PC-9 (cell line): ENCODE measurements at regions not wholly inside any gene's neighbourhood (a gene's known extent, or its start where the extent isn't known, plus 50 kb on each side); places are given as distances from the start of the nearest gene placed in this dataset.

Source experiments
- BruUV-seq: library from RNA; stranded (reverse); fragments of 400-500 nt; replicated peaks from 2 replicates; lab custom pipeline; 2021; lab: Mats Ljungman, UMichigan
- CTCF ChIA-PET: fragments of 300-600 bp; sonication (Branson Sonifier 250); formaldehyde crosslinking; loops from one replicate; lab custom pipeline; 2022; ENCODE audit warnings: antibody characterized with exemption; lab: Charles Lee
- POLR2A ChIA-PET: fragments of 300-600 bp; sonication (Branson Sonifier 250); formaldehyde crosslinking; loops from one replicate; lab custom pipeline; 2022; ENCODE audit warnings: antibody characterized with exemption; ENCODE audit not compliant: unreplicated experiment; lab: Charles Lee
- DNase-seq, 2 experiments: peaks; one replicate each; pipeline versions ENCODE4 v3.0.0 to v3.0.0-alpha.2; 2015 to 2022; ENCODE audit warnings: mixed read lengths in 1 of 2
- H2AFZ ChIP-seq: fragments of 200-600 bp; sonication (generic); 2 replicates; pipeline ENCODE4 v1.8.1; 2017; ENCODE audit warnings: antibody characterized with exemption
- H3F3A ChIP-seq: fragments of 200-600 bp; sonication (generic); 2 replicates; pipeline ENCODE4 v1.8.1; 2017; ENCODE audit warnings: antibody characterized with exemption, mild to moderate bottlenecking, low read depth; ENCODE audit not compliant: insufficient read depth
- H3K27ac ChIP-seq: fragments of 200-600 bp; sonication (generic); 2 replicates; pipeline ENCODE4 v1.6.1; 2016; ENCODE audit warnings: mixed run types
- H3K27me3 ChIP-seq: fragments of 200-600 bp; sonication (generic); 2 replicates; pipeline ENCODE4 v1.6.1; 2016; ENCODE audit warnings: low read depth, mixed run types; ENCODE audit not compliant: insufficient read depth
- H3K36me3 ChIP-seq: fragments of 200-600 bp; sonication (generic); 2 replicates; pipeline ENCODE4 v1.6.1; 2016; ENCODE audit warnings: low read depth, mixed run types
- H3K4me1 ChIP-seq: fragments of 200-600 bp; sonication (generic); replicated peaks from 2 replicates; pipeline ENCODE4 v1.6.1; 2016; ENCODE audit warnings: mixed run types; ENCODE audit not compliant: insufficient read depth
- H3K4me2 ChIP-seq: fragments of 200-600 bp; sonication (generic); 2 replicates; pipeline ENCODE4 v1.6.1; 2017; ENCODE audit warnings: mixed run types
- H3K4me3 ChIP-seq: fragments of 200-600 bp; sonication (generic); 2 replicates; pipeline ENCODE4 v1.6.1; 2016; ENCODE audit warnings: mixed run types
- H3K79me2 ChIP-seq: fragments of 200-600 bp; sonication (generic); 2 replicates; pipeline ENCODE4 v1.6.1; 2017; ENCODE audit warnings: low read depth, mixed run types
- H3K9me2 ChIP-seq: fragments of 200-600 bp; sonication (generic); 2 replicates; pipeline ENCODE4 v1.8.1; 2017; ENCODE audit warnings: mild to moderate bottlenecking; ENCODE audit not compliant: insufficient read depth
- H3K9me3 ChIP-seq: fragments of 200-600 bp; sonication (generic); 2 replicates; pipeline ENCODE4 v1.8.1; 2016; ENCODE audit warnings: low read depth; ENCODE audit not compliant: insufficient read depth
- H4K20me1 ChIP-seq: fragments of 200-600 bp; sonication (generic); 2 replicates; pipeline ENCODE4 v1.8.1; 2017; ENCODE audit not compliant: insufficient read depth
- EZH2 ChIP-seq: fragments of 200-600 bp; sonication (generic); IDR thresholded peaks from 2 replicates; pipeline ENCODE4 v1.8.0; 2017; ENCODE audit warnings: antibody characterized with exemption, low read depth
- intact Hi-C: fragments of 100-400 bp; cut with micrococcal nuclease; formaldehyde crosslinking; loops from one replicate; pipeline ENCODE4 v1.10.0; 2022; ENCODE audit not compliant: unreplicated experiment
- TF ChIP-seq, protein P1 (sequence below): fragments of 200-600 bp; sonication (generic); conservative IDR thresholded peaks from 2 replicates; pipeline ENCODE4 v1.6.1; 2017; ENCODE audit warnings: mixed run types, antibody characterized with exemption, mild to moderate bottlenecking, moderate library complexity

DNA sequence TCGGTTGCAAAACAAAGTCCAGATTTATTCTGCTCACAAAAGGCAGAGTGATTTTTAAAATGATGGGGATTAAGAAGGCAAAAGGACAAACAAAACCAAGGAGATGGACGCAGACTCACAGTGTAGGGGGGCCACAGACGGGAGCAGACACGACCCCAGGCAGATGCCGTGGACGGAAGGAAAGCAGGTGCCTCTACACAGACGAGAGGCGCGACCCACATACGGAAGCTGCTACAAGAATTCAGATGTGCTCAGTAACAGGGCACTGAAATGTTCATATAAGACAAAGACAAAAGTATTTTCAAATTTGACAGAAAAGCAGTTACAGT lies 148.9 kb downstream of the BRD1 start:
- ChIA-PET POLR2A (no interaction called here), CTCF (no interaction called here)
- Histone ChIP-seq H3F3A (no peaks in the 10 kb centered on the region), H4K20me1 (no peaks in the 10 kb centered on the region), H3K27me3 (peaks cover 95% of the 10 kb centered on the region), H3K27ac (no peak overlapping the region), H3K36me3 (no peaks in the 10 kb centered on the region), H2AFZ (no peak overlapping the region), H3K4me3 (no peak overlapping the region), H3K9me2 (no peaks in the 10 kb centered on the region), H3K9me3 (no peaks in the 10 kb centered on the region), H3K4me1 (no peaks in the 10 kb centered on the region), H3K4me2 (no peak overlapping the region), H3K79me2 (no peaks in the 10 kb centered on the region)
- TF ChIP-seq EZH2, result no peak; the same call in 1 of the 2 replicates
- TF ChIP-seq, protein P1, sequence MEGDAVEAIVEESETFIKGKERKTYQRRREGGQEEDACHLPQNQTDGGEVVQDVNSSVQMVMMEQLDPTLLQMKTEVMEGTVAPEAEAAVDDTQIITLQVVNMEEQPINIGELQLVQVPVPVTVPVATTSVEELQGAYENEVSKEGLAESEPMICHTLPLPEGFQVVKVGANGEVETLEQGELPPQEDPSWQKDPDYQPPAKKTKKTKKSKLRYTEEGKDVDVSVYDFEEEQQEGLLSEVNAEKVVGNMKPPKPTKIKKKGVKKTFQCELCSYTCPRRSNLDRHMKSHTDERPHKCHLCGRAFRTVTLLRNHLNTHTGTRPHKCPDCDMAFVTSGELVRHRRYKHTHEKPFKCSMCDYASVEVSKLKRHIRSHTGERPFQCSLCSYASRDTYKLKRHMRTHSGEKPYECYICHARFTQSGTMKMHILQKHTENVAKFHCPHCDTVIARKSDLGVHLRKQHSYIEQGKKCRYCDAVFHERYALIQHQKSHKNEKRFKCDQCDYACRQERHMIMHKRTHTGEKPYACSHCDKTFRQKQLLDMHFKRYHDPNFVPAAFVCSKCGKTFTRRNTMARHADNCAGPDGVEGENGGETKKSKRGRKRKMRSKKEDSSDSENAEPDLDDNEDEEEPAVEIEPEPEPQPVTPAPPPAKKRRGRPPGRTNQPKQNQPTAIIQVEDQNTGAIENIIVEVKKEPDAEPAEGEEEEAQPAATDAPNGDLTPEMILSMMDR, result no peak
- DNase-seq, result no peak
- BruUV-seq, result no TSS peak
- intact Hi-C loops, result no loop called here

DNA sequence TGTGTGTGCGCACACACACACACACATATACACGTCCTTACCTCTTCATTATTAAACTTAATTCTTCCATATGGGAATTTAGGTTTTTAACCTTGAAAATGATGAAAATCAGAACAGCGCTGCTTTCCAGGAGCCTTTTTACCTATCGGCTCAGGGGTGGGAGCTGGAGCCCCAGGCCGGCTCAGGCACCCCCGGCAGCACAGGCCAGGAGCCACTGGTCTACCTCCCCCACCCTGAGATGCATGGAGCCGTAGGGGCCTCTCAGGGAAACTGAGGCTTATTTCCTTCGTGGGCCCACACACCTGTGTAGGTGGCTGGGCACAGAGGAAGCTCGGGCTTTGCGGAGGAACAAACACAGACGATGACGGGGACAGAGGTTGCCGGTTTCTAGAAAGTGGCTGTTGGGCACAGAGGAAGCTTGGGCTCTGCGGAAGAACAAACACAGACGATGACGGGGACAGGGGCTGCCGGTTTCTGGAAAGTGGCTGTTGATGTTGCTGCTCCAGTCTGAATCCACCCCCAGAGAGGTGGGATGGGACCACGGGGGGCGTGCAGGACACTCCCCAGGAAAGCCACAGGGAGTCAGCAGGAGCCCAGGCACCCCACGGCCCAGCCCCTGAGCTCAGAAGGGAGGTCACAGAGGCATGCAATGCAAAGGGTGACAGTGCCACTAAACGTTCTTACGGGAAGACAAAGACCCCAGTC lies 149.4 kb downstream of the BRD1 start:
- DNase-seq, result no peak
- Histone ChIP-seq H3K9me3 (no peaks in the 10 kb centered on the region), H4K20me1 (no peaks in the 10 kb centered on the region), H2AFZ (no peak overlapping the region), H3K4me1 (no peaks in the 10 kb centered on the region), H3K4me2 (no peak overlapping the region), H3K79me2 (no peaks in the 10 kb centered on the region), H3F3A (no peaks in the 10 kb centered on the region), H3K4me3 (no peak overlapping the region), H3K9me2 (no peaks in the 10 kb centered on the region), H3K27ac (no peak overlapping the region), H3K36me3 (no peaks in the 10 kb centered on the region), H3K27me3 (peaks cover 93% of the 10 kb centered on the region)
- intact Hi-C loops, result no loop called here
- TF ChIP-seq, protein P1, result no peak
- no peak for TF ChIP-seq EZH2
- ChIA-PET CTCF (no interaction called here), POLR2A (no interaction called here)
- BruUV-seq, result no TSS peak

DNA sequence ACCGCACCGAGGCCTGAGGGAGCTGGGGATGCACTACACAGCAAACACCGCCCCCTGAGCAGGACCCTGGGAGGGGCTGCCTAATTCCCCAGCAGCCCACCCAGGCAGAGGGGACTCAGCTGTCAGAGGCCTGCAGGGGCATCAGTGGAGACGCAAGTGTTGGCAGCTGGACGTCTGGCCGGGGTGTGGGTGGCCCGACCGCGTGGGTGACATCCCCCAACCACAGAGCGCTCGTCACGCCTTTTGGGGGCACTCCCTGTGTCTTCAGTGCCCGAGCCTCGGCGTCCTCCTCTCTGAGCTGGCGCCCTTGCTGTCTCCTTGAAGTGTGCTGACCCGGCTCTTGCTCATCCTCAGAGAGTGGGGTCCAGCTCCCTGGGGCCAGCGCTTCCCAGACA lies 150.2 kb downstream of the BRD1 start:
- intact Hi-C loops, result no loop called here
- CTCF ChIA-PET, result no interaction called here
- TF ChIP-seq, protein P1, result no peak
- TF ChIP-seq EZH2, result no peak

More for the DNA sequence above, 150.2 kb downstream of the BRD1 start:
- Histone ChIP-seq H3K79me2 (no peaks in the 10 kb centered on the region), H4K20me1 (no peaks in the 10 kb centered on the region), H3K4me2 (no peak overlapping the region), H3K36me3 (no peaks in the 10 kb centered on the region), H3F3A (no peaks in the 10 kb centered on the region), H2AFZ (no peak overlapping the region), H3K4me1 (no peaks in the 10 kb centered on the region), H3K9me2 (no peaks in the 10 kb centered on the region), H3K27ac (no peak overlapping the region), H3K27me3 (peaks cover 91% of the 10 kb centered on the region), H3K4me3 (no peak overlapping the region), H3K9me3 (no peaks in the 10 kb centered on the region)
- POLR2A ChIA-PET, result no interaction called here
- no TSS peak for BruUV-seq
- no peak for DNase-seq
